GM19023 (cell line): ENCODE measurements at regions not wholly inside any gene's neighbourhood (a gene's known extent, or its start where the extent isn't known, plus 50 kb on each side); places are given as distances from the start of the nearest gene placed in this dataset.
A peak's percentile ranks its signal among the peaks of the same experiment; 100 is the strongest.

ENCODE experiments used
- ATAC-seq: cut with Tn5 transposase; IDR thresholded peaks from one replicate; pipeline ENCODE4 v1.9.1; 2021; ENCODE audit warnings: mild to moderate bottlenecking, moderate library complexity; ENCODE audit not compliant: unreplicated experiment

DNA sequence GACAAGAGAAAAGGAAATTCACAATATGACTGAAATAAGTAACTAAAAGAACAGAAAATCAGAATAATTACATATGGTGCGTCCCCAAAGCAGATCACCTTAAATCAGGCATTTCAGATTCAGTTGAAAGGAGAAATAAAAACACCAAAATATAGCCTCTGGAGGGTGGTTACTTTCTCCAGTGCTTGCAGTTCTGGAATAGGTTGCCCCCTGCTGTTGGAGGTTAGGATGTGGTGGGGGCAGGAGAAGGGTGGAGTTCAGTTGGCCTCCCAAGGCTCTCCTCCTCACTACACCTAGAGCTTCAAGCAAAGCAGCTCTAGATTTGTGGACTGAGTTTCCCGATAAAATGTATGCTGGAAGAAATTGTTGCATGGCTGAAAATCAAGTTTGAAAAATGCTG lies 338.2 kb upstream of the TLE4 start:
- peak; percentile 71 for ATAC-seq

DNA sequence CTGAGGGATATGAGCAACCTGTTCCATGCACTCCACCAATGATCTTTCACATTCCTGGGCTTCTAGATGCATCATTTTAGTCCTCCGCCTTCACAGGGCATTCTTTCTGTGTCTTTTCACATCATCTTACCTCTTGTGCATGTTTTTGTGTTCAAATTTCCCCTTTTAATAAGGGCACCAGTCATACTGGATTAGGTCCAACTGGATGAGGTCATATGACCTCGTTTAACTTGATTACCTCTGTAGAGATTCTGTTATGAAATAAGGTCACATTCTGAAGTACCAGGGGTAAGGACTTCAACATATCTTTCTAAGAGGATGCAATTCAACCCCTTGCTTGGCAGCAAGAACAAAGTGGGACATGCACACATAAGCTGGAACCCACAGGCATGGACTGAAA lies 335.3 kb upstream of the TLE4 start:
- ATAC-seq = no peak

DNA sequence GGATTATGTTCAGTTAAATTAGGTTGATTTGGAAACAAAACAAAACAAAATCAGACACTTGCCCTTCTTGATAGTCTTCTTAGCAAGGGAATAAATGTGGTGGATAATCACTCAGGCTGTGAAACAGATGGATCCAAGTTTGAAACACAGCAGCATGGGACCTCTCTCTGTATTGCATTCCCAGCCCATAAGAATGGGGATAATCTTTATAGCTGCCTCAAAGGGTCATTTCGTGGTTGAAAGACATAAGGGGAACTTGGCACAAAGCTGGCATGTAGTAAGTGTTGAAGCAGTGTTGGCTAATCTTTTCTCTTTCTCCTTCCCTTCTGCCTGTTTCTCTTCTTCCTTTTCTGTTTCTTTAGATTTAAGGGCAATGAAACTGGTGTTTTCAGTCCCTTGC lies 333.9 kb upstream of the TLE4 start:
- no peak for ATAC-seq

DNA sequence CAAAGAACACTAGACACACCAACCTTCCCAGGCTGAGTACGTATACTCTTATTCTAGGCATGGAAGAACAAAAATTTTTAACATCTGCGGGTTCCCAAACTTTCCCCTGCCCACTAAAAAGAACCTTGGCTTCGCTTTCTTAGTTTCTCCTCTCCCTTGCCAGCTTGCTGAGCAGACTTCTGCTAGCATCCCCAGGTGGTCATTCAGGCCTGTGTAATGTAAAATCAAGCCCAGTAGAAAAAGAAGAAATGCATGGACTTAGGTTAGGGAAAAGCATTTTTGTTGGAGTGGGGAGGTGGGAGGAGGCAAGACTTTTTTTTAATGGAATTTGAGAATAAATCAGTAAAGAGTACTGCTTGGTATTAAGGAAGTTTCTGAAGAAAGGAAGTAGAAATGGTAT lies 331.0 kb upstream of the TLE4 start:
- ATAC-seq = no peak

DNA sequence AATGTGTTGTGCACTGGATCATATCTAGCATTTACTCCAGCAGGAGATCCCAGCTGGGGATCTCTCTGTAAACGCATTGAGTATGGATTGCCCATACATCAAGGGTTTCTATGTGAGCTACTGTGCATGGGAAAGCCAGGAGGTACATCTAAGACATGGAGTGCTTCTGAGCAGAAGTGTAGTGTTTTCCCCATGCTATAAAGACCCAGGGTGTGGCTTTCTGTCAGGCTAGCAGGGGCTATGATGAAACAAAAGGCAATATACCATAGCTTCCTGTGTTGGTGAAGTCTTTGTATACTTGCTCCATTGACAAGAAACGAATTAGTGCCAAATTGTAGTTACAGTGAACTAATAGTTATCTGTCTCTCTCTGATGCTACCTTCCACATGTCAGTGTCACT lies 329.3 kb upstream of the TLE4 start:
- no peak for ATAC-seq

DNA sequence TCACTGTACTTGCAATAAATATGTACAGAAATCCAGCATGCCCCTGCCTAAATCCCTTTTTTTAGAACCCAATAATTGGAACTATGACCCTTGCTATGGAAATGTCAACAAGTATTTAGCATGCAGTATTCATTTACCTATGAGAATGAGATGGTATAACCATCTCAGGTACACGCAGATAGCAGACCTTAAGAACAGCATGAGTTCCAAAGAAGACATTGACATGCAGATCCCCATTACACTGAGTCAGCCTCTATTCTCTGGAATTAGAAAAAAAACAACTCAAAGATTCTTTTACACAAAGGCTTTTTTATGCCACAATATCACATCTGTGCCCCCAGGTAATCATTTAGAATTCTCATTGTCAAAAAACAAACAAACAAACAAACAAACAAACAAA lies 325.6 kb upstream of the TLE4 start:
- no peak for ATAC-seq

DNA sequence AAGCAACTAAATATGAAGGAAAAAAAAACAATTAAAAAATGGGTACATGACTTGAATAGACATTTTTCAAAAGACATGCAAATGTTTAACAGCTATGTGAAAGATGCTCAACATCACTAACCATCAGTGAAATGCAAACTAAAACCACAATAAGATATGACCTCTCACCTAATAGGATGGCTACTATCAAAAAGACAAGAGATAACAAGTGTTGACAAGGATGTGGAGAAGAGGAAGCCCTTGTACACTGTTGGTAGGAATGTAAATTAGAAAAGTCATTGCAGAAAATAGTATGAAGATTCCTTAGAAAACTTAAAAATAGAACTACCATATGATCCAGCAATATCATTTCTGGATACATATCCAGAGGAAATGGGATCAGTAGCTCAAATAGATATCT lies 324.7 kb upstream of the TLE4 start:
- ATAC-seq = no peak

DNA sequence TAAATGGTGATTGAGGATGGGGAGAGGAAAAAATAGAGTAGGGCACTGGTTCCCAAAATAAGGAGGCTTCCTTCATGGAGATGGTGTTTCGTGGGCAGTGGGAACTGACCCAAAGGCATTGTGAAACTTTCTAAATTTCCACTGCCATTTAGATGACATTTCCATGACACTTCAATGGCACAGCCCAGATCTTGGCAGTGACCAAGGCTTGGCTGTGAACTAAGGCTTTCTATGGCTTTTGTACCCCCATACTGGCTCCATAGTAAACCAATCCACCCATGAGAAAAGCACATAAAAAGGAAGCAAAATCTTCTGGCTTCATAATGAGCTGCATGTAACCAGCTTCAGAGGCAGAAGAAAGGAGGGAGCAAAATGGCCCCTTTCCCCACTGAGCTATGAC lies 321.0 kb upstream of the TLE4 start:
- ATAC-seq = no peak

DNA sequence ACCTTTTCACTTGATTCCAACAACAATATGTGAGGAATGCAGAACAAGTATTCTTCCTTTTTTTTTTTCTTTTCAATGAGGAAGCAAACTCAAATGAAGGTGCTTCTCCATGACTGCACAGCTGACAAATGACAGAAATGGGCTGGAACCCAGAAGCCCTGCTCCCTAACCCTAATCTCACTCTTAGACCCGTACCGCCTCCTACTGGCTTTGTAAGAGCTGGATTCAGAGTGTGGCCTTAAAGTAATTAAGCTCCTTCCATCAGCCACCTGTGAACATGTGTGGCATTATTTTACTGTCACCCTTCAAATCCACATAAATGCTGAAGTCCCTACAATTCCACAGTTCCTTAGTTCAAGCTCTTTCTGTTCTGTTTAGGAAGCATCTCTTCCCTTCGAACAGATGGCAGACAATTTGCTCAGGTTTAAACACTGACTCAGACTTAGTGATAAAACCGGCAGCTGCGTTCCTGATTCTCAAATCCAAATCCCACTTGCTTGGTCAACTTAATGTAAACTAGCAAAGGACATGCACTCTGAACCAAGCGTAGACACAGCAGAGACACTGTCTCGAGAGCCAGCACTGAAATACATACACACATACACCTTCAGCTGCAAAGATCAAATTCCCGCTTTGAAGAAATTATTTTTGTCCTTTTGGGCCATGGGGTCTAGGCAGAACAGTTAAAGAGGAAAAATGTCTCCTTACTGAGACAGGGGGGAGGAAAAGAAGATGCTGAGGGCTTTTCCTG lies 316.7 kb upstream of the TLE4 start:
- ATAC-seq = no peak

DNA sequence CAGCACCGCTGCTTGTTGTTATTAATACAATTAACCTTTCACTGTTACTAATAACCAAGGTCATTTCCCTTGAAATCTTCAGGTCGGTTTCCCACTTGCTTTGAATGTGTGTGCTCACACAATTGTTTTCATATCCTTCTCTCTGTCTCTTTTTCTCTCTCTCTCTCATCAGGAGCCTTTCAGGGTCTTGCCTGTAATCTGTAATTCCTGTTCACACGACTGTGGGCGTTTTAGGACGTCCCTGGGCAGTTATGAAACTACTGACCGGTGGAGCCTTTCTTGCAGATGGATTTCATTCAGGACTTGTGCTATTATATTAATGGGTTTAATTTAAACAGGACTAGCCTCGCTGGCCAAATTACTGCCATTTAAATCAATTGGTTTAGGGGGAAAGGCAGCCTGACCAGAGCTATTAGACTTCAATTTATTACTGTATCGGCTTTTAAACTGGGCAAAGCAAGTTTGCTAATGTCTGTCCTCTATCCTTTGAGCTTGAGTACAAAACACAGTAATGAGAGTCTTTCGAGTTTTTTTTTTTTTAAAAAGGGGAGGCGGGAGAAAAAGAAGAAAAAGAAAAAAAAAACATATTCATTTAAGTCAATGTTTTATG lies 316.0 kb upstream of the TLE4 start:
- ATAC-seq = no peak

DNA sequence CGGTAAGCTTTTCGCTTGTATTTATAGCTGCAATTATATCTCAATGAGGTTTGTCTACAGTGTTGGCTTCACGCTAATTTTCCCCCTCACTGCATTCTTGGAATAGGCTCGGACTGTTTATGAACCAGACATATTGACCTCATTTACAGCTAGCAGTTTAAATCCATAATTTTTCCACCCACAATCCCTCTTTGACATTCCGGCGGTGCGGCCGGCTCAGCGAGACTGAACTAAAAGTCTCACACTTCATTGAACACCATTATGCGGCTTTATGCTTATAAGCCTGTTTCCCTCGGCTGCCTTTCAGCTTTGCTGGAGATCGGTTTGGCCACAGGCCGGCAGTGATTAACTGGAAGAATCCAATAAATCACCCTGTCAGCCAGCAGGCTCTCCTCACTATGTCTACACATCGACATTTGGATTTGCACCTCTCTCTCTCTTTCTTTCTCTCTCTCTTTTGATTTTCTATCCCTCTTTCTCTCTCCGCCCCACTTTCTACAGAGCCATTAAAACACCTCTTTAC lies 315.0 kb upstream of the TLE4 start:
- ATAC-seq = no peak

DNA sequence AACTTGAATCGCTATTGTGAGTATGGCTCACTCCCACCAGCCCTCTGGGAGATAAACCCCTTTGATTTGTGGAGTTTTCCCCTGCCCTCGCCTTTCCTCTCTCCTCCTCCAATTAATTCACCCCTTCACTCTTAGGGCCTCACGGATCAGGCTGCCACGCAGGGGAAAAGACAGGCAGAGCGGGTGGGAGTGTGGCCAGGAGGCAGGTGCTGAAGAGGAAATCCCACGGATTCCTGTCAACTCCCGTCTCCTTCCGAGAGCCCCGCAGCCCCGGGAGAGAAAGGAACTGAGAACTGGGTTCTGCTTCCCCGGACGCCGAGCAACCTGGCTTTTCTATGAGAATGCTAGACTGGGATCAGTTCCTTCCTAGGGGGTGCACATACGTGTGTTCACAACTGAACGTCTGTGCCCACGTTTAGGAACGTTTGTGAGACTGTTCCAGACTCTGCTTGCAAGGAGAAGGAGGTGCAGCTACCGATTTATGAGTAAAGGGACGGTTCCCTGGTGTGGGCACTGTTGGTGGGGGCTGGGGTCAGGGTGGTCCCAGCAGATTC lies 314.5 kb upstream of the TLE4 start:
- no peak for ATAC-seq

DNA sequence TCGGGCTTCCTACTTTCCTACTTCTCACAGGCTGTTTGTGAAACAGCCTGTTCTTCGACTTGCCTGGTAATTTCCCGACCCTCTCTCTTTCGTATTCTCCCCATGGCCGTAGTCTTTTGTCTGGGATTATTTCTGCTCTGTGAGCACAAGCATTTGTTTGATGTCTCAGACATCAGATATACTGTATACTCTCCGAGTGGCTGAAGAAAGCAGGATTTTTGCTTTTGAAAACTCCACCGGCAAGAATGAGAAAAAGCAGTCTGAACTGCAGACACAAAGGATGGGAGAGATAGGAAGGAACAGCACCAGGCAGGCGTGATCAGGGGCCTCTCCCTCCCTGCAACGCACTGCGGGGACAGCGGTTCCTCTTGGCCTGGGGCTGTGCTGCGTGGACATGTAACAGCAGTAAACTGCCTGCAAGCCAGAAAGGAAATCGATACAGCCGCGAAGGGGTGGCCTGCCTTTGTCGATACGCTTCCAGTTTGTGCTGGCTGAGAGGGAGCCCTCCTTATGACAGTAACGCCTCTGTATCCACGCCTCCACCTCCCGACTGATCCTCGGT lies 313.9 kb upstream of the TLE4 start:
- ATAC-seq = no peak

DNA sequence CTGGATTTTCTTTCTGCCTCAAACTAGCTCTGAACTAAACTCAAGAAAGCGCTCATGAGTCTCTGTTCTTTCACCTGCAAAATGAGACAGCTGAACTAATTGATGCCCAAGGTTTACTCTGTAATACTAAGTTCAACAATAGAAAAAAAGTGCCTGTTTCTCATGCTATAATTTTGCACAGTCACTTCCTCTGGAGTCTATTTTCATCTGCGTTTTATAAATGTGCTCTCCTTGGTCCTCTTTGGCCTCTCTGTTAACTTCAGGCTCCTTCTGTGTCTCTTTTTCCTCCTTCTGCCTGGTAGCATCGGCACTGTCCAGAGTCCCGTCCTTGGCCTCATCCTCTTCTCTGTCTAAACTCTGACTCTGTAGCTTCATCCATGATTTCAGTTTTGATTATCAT lies 311.9 kb upstream of the TLE4 start:
- no peak for ATAC-seq

DNA sequence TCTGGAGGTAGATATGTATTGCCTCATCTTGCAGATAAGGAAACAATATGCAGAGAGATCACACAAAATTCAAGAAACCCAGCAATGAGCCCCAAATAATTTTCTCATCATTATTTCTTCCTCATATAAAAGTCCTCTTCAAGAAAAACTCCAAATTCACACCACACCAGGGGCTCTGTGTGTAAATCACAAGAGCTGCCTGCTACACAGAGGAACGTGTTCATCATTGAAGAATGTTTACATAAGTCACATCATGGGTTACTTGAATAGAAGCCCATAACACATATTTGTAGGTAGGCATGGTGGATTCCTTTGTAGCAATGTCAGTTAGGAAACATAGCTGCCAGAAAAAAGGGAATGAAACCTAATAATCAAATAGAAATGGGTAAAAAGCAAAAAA lies 308.1 kb upstream of the TLE4 start:
- ATAC-seq = no peak

DNA sequence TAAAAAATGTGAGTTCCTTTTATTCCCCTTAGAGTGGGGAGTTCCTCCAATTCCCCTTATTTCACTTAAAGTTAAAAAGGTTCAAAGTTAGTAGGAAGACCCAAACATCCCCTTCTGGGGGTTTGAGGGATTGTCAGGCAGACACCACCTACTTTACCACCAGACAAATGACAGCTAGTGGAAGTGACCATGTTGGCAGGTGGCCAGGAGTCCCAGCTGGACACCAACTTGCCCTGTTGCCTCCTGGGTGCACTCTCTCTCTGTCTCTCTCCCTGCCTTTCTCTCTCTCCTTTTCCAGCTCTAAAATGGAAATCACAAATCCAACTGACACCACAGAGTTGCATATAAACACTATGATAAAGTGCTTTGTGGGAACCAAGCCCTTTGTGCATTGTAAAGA lies 307.7 kb upstream of the TLE4 start:
- no peak for ATAC-seq

DNA sequence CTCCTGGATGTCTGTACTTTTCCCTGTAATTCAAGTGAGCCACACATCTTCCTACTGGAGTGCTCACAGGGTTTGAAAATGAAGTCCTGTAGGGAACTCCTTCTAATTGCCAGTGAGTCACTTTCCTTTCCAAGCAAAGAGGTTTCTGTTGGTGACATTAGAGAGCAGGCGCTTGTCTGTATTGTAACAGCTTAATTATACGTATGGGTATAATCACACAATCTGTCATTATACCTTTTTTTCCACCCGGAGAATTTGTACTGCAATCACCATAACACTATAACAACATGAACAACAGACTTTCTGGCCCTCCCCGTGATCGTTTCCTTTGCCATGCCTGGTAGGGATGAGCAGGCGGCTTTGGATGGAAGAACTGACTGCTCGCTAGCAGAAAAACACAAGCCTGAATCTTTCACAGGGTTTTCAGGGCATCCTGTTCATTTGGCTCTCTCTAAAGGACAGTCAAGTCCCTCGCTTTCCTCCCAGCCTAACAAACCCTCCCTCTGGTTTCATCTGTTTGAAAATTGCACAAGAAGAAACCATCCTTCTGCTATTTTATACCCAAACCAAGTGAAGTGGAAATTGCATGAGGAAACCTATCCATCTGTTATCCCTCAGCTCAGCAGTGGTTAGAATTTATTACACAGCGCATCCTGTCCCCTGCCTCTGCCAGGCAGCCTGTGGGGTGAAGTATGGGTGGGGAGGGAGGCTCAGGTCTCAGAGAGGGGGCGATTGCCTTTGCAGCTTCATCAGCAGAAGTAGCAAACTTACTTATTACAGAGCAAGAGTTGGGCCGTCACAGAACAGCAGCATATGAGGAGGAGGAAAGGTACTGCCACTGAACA lies 307.0 kb upstream of the TLE4 start:
- no peak for ATAC-seq

DNA sequence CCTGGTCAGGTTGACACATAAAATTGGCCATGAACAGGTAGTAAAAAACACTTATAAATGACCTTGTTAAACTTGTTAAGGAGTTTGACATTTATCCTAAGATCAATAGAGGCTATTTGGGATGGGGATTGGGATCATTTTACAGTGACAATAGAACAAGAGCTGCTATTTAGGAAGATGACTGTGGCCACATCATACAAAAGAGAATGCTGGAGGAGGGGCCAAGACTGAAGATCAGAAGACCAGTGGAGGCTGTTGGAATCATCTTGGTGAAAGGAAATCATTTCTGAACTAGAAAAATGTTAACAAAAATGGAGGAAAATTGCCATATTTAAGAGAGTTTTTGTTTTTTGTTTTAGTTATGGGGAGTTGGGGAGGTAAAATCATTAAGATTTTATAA lies 304.8 kb upstream of the TLE4 start:
- no peak for ATAC-seq

DNA sequence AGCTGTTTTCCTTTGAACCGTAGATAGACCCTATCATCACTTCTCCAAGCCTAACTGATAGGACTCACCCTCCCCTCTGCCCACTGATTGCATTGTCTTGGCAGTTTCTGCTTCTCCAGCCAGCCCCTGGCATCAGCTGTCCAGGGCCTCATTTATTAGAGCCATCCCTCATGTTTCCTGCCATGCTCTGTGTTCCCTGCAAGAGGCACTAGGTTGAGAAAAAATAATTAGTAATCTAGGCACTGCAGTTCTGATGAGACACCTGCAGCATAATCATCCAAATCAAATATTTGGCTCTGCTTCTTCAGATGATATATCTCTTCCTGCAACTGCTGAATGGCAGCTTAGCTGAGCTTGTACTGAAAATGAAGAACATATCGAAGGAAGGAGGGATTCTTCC lies 303.0 kb upstream of the TLE4 start:
- no peak for ATAC-seq

DNA sequence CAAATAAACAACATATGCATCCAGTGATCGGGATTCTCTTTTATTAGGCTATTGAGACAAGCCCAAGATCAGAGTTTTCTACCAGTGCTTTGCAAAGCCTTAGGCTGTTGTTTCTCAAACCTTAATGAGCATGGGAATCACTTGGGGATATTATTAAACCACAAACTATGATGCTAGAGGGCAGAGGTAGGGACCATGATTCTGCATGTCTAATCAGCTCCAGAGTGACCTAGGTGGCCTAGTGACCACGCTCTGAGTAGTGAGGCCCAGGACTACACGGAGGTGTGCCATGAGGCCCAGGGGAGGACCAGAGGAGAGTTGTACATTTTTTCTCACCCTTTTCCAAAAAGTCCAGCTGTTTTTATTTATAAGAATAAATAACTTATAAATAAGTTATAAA lies 298.5 kb upstream of the TLE4 start:
- ATAC-seq = no peak

DNA sequence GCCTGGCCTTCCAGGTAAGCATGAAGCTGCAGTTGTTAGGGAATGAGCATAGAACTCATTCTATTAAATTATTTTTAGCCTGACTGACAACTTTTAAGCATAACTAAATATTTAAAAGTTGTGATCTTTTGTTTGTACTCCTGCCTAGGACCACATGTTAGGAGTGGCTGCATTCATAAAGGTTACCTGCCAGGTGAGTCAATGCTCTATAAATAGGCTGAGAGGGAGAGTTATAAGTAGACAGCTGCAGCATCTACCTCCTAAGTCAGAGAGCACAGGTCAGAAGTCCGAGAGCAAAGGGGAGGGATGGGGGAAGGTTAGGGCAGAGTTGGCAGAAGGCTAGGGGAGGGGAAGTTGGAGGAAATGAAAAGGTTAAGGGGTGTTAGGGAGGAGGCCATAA lies 292.4 kb upstream of the TLE4 start:
- no peak for ATAC-seq
